WTC11 (cell line): ENCODE measurements at regions not wholly inside any gene's neighbourhood (a gene's known extent, or its start where the extent isn't known, plus 50 kb on each side); places are given as distances from the start of the nearest gene placed in this dataset.

ENCODE experiments used
- ATAC-seq: fragments of 200-7000 bp; cut with Tn5 transposase; 2 replicates; pipeline ENCODE4 v1.10.0; 2021; ENCODE audit warnings: mild to moderate bottlenecking, moderate library complexity
- CTCF ChIA-PET: fragments of 300-600 bp; sonication (Branson Sonifier 250); formaldehyde crosslinking; loops from one replicate; lab custom pipeline; 2021; ENCODE audit warnings: antibody characterized with exemption; lab: Charles Lee
- POLR2A ChIA-PET: fragments of 350-600 bp; sonication (Branson Sonifier 250); formaldehyde crosslinking; loops from one replicate; lab custom pipeline; 2021; ENCODE audit warnings: antibody characterized with exemption; lab: Charles Lee
- DNase-seq: peaks from one replicate; pipeline ENCODE4 v3.0.0; 2021; ENCODE audit warnings: low spot score
- H3K27ac Mint-ChIP-seq: 2 replicates; pipeline ENCODE4 v1.8.0; 2021; ENCODE audit warnings: mixed read lengths
- H3K27me3 Mint-ChIP-seq: 2 replicates; pipeline ENCODE4 v1.8.0; 2021; ENCODE audit warnings: low read depth, mild to moderate bottlenecking, moderate library complexity, mixed read lengths
- H3K36me3 Mint-ChIP-seq: 2 replicates; pipeline ENCODE4 v1.8.0; 2021; ENCODE audit warnings: mixed read lengths
- H3K4me1 Mint-ChIP-seq: 2 replicates; pipeline ENCODE4 v1.8.0; 2022; ENCODE audit warnings: mixed read lengths
- H3K4me3 Mint-ChIP-seq: 2 replicates; pipeline ENCODE4 v1.8.0; 2021; ENCODE audit warnings: mild to moderate bottlenecking, moderate library complexity, mixed read lengths
- H3K9me3 Mint-ChIP-seq: 2 replicates; pipeline ENCODE4 v1.8.0; 2021; ENCODE audit warnings: mixed read lengths
- AR ChIP-seq: fragments of 250-450 bp; sonication (Bioruptor Pico); IDR thresholded peaks from 2 replicates; pipeline ENCODE4 v1.9.0; 2021; ENCODE audit warnings: mild to moderate bottlenecking
- CREB1 ChIP-seq: sonication (generic); formaldehyde crosslinking; IDR thresholded peaks from 2 replicates; pipeline ENCODE4 v1.8.0; 2023; ENCODE audit warnings: mild to moderate bottlenecking, missing genetic modification reagents
- CREM ChIP-seq: sonication (generic); formaldehyde crosslinking; IDR thresholded peaks from 2 replicates; pipeline ENCODE4 v1.8.1; 2022; ENCODE audit warnings: mild to moderate bottlenecking, missing genetic modification reagents, moderate library complexity
- MXD4 ChIP-seq: fragments of 250-450 bp; sonication (Bioruptor Pico); IDR thresholded peaks from 2 replicates; pipeline ENCODE4 v1.8.0; 2021; ENCODE audit warnings: mild to moderate bottlenecking, moderate library complexity, borderline replicate concordance
- TCF7 ChIP-seq: sonication (generic); formaldehyde crosslinking; IDR thresholded peaks from 2 replicates; pipeline ENCODE4 v1.8.0; 2022; ENCODE audit warnings: mild to moderate bottlenecking, low read depth, missing genetic modification reagents, moderate library complexity
- ZBTB21 ChIP-seq: sonication (generic); formaldehyde crosslinking; IDR thresholded peaks from 2 replicates; pipeline ENCODE4 v1.8.1; 2023; ENCODE audit warnings: mild to moderate bottlenecking, missing genetic modification reagents, borderline replicate concordance
- ZMAT4 ChIP-seq: fragments of 250-450 bp; sonication (Bioruptor Pico); IDR thresholded peaks from 2 replicates; pipeline ENCODE4 v1.9.0; 2021; ENCODE audit warnings: mild to moderate bottlenecking
- ZNF138 ChIP-seq: sonication (generic); formaldehyde crosslinking; conservative IDR thresholded peaks from 2 replicates; pipeline ENCODE4 v1.8.1; 2022; ENCODE audit warnings: mild to moderate bottlenecking, moderate library complexity, missing genetic modification reagents
- ZNF396 ChIP-seq: fragments of 250-450 bp; sonication (Bioruptor Pico); IDR thresholded peaks from 2 replicates; pipeline ENCODE4 v1.8.0; 2021; ENCODE audit warnings: mild to moderate bottlenecking, moderate library complexity, borderline replicate concordance
- ZNF416 ChIP-seq: fragments of 250-450 bp; sonication (Bioruptor Pico); IDR thresholded peaks from 2 replicates; pipeline ENCODE4 v1.9.0; 2021; ENCODE audit warnings: mild to moderate bottlenecking, inconsistent platforms
- ZNF532 ChIP-seq: fragments of 250-450 bp; sonication (Bioruptor Pico); IDR thresholded peaks from 2 replicates; pipeline ENCODE4 v1.9.0; 2021; ENCODE audit warnings: mild to moderate bottlenecking, borderline replicate concordance
- TF ChIP-seq, protein P1 (sequence below): sonication (generic); formaldehyde crosslinking; IDR thresholded peaks from 2 replicates; pipeline ENCODE4 v1.8.0; 2022; ENCODE audit warnings: missing genetic modification reagents

DNA sequence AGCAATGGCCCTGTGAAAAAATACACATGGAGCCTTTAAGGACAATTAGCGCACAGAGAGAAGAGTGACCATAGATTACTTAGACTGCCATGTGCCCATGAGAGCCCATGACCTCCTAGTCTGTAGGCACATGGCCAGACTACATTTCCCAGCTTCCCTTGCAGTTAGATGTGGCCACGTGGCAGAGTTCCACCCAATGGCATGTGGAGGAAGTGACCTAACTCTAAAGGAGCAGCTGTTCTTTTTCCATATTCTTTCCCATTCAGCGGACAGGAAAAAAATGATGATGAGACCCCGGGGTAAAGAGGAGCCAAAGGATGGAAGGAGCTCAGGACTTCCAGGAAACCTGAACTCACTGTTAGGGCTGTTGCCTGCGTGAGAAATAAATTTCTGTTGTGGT, 116.6 kb downstream of the CBLN4 start:
- H3K9me3 Mint-ChIP-seq, result peaks cover 76% of the 10 kb centered on the region

DNA sequence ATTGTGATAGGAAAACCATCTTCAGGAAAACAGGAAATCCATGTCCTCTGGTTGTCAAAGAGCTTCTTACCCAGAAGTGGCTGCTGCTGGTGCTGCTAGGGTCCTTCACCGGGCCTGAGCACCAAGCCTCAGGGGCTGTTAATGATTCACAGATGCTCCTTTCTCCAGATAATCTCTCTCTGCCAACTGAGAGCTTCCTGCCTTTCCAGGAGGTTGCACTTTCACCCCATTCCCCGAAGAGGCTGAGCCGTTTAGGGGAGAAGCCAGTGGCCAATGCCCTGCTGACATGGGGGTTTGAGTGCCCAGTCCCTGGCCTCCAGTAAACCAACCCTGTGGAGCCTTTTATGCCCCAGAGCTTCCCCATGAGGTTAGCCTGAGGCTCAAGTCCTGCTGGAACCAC, 122.4 kb downstream of the CBLN4 start:
- no peak for DNase-seq
- H3K27ac Mint-ChIP-seq, result no peak overlapping the region
- H3K36me3 Mint-ChIP-seq, result peaks cover 59% of the 10 kb centered on the region
- POLR2A ChIA-PET, result no interaction called here
- H3K27me3 Mint-ChIP-seq, result peaks cover 3% of the 10 kb centered on the region; the same call in 1 of the 2 replicates
- ATAC-seq, result no peak
- H3K4me3 Mint-ChIP-seq, result no peak overlapping the region
- H3K4me1 Mint-ChIP-seq, result no peaks in the 10 kb centered on the region
- H3K9me3 Mint-ChIP-seq, result peaks cover 70% of the 10 kb centered on the region
- CTCF ChIA-PET, result no interaction called here
- TF ChIP-seq ZBTB21 (CRISPR knock-in tag) (no peak), CREM (no peak), ZNF416 (CRISPR knock-in tag) (no peak), TCF7 (CRISPR knock-in tag) (no peak), ZMAT4 (no peak), CREB1 (CRISPR knock-in tag) (no peak), ZNF396 (CRISPR knock-in tag) (no peak), ZNF138 (no peak)

More for the DNA sequence above, 116.6 kb downstream of the CBLN4 start:
- ATAC-seq (no peak), DNase-seq (no peak)
- TF ChIP-seq, protein P1, sequence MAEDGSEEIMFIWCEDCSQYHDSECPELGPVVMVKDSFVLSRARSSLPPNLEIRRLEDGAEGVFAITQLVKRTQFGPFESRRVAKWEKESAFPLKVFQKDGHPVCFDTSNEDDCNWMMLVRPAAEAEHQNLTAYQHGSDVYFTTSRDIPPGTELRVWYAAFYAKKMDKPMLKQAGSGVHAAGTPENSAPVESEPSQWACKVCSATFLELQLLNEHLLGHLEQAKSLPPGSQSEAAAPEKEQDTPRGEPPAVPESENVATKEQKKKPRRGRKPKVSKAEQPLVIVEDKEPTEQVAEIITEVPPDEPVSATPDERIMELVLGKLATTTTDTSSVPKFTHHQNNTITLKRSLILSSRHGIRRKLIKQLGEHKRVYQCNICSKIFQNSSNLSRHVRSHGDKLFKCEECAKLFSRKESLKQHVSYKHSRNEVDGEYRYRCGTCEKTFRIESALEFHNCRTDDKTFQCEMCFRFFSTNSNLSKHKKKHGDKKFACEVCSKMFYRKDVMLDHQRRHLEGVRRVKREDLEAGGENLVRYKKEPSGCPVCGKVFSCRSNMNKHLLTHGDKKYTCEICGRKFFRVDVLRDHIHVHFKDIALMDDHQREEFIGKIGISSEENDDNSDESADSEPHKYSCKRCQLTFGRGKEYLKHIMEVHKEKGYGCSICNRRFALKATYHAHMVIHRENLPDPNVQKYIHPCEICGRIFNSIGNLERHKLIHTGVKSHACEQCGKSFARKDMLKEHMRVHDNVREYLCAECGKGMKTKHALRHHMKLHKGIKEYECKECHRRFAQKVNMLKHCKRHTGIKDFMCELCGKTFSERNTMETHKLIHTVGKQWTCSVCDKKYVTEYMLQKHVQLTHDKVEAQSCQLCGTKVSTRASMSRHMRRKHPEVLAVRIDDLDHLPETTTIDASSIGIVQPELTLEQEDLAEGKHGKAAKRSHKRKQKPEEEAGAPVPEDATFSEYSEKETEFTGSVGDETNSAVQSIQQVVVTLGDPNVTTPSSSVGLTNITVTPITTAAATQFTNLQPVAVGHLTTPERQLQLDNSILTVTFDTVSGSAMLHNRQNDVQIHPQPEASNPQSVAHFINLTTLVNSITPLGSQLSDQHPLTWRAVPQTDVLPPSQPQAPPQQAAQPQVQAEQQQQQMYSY (CRISPR knock-in tag), result no peak
- TF ChIP-seq AR (CRISPR knock-in tag) (no peak), ZNF532 (CRISPR knock-in tag) (no peak), MXD4 (CRISPR knock-in tag) (no peak)
- Mint-ChIP-seq H3K4me3 (no peak overlapping the region), H3K4me1 (no peaks in the 10 kb centered on the region), H3K27me3 (peaks cover 4% of the 10 kb centered on the region), H3K36me3 (peaks cover 68% of the 10 kb centered on the region), H3K27ac (no peak overlapping the region)
- CTCF ChIA-PET, result no interaction called here
- POLR2A ChIA-PET, result no interaction called here
